Dermis blood vessel endothelial cell (primary cell): ENCODE measurements at regions not wholly inside any gene's neighbourhood (a gene's known extent, or its start where the extent isn't known, plus 50 kb on each side); places are given as distances from the start of the nearest gene placed in this dataset.
A peak's percentile ranks its signal among the peaks of the same experiment; 100 is the strongest.
"Not testable (repeated sequence)": the region's sequence is repeated elsewhere in the genome, so short reads cannot be mapped to it uniquely, and the experiment has no call there.

Experiments
- DNase-seq: peaks from one replicate; pipeline ENCODE4 v3.0.0; 2010

- DNase-seq: no peak
These were observed 90.5 kb upstream of the SIRPG start for GRCh38 chr20:1747953-1748577.

DNA sequence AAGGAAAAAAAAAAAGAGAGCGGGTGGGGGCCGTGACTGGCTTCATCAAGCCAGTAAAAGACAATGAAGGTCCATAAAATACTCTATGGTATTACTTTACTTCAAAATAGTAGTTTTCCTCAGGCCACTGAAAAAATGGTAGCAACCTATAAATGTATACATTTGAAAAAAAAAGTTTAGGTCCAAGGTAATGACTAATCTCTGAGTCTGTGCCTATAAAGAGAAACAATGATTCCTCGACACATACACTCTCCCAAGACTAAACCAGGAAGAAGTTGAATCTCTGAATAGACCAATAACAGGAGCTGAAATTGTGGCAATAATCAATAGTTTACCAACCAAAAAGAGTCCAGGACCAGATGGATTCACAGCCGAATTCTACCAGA is 84.5 kb upstream of the SIRPG start:
- not testable (repeated sequence) for DNase-seq

GRCh38 chr20:1741309-1742048 is 83.9 kb upstream of the SIRPG start:
- no peak for DNase-seq

- no peak for DNase-seq
These were observed 79.6 kb upstream of the SIRPG start for GRCh38 chr20:1737134-1737533.

- DNase-seq: no peak
These were observed 78.0 kb upstream of the SIRPG start for GRCh38 chr20:1735417-1736089.

- peak; percentile 65 for DNase-seq
These were observed 76.8 kb upstream of the SIRPG start for GRCh38 chr20:1734269-1734858.

DNA sequence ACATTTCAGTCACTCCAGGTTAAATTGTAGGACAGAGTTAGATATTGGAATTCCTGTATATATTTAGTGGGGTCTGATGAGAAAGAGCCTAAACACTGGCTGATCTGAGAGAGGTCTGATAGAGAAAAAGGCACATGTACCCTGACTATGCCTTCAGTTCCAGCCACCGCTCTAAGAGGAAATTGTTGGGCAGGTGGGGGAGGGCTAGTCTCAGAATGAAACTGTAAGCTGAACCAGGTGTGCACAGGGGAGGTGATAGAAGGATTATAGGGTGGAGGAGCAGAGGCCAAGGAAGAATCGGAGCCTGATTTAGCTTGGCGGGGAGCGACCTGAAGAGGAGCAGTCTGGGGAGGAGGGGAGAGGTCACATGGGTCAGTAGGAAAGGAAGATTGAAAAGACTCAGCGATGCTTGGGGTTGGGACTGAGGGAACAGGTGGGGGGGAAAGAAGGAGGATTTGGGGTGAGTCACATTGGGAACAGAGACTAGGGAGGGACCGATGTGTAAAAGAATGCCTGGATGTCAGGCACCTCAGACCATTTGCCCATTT is 74.3 kb upstream of the SIRPG start:
- DNase-seq: not testable (repeated sequence)

DNA sequence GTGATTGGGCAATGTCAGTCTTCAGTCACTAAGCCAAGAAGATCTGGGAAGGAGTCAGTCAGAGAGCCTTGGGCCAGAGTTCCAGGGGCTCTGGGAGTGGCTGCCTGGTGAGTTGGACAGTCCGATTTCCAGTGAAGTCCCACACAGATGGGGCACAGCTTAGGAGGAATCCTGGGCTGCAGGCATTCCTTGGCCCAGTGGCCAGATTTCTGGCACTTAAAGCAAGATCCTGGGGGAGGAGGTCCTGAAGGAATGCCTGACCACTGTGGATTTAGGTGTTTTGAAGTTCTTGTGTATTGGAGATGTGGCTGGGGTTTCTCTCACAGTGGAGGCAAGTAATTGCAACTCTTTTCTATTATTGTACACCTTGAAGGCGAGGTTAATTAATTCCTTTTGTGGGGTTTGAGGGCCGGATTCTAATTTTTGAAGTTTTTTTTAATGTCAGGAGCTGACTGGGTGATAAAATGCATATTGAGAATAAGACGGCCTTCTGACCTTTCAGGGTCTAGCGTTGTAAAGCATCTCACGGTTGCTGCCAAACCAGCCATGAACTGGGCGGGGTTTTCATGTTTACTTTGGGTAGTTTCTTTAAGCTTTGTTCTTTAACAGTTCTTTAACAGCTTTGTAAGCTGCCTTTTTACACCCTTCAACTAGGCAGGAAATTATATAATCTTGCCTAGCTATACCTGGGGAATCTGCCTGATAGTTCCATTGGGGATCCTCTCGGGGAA is 73.6 kb upstream of the SIRPG start:
- not testable (repeated sequence) for DNase-seq

GRCh38 chr20:1727303-1727702 is 69.7 kb upstream of the SIRPG start:
- not testable (repeated sequence) for DNase-seq

- no peak for DNase-seq
These were observed 67.3 kb upstream of the SIRPG start for GRCh38 chr20:1724901-1725300.

DNA sequence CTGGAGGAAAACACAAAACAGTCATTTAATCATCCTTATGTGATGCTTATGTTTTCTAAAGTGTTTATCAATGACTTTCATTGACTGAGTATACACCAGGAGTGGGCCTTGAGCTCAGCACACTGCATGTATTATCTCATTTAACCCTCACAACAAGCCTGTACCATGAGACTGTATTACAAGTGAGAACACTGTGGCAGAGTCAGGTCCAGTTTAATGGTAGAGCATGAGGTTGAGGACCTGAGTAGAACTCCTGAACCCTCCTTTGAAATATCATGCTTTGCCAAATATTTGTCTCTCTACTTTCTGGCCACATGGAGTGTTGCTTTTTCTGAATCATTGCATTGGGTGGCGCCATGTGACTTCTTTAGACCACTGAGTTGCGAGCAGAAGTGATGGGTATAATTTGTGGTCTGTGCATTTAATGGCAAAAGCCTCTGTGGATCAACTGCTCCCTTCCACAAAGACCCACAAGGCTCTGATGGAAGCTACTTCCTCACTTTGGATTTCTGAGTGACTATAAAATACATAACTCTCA is 65.0 kb upstream of the SIRPG start:
- DNase-seq: no peak

- DNase-seq: no peak
These were observed 64.3 kb upstream of the SIRPG start for GRCh38 chr20:1721687-1722512.

- no peak for DNase-seq
These were observed 63.4 kb upstream of the SIRPG start for GRCh38 chr20:1720845-1721475.

- no peak for DNase-seq
These were observed 62.6 kb upstream of the SIRPG start for GRCh38 chr20:1720226-1720625.

GRCh38 chr20:1718604-1719384 is 61.2 kb upstream of the SIRPG start:
- peak; percentile 10 for DNase-seq

DNA sequence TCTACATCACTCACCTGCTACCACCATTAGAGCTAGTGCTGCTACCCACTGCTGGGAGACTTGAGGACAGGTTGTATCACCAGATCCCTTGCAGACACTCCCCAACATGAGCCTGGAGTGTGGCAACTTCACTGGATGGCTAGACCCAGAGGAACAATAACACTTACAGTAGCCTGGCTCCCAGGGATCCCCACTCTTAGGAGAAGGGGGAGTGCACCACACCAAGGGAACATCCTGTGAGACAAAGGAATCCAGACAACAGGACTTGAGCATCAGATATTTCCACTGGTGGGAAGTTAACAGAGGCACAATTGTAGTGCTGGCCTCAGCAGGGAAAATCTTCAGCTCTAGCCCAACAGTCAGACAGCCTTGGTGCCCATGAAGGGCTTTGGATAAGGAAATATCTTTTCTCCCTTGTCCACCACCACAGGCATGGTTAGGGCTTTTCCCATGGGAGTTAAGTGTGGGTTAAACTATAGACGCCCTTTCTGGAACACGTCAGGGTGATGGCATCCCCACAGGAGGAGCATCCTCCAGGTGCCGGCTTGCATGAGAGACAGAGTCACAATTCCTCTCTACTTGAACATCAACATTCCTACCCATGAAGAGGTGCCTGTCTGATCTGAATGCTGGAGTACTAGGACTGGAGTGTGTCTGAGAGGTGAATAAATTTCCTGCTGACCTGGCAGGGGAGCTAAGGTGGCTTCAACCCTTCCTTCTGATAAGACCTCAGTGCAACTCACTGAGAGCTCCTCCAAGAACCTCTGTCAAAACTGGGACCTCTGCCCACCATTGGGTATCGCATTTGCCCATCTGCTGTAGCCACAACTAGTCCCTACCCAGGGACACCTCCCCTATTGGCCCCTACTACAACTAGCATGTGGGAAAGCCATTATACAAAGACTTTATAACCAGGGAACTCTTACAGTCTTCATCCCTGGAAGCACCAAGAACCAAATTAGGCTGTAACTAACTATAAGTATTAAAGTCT is 55.4 kb upstream of the SIRPG start:
- DNase-seq: no peak

DNA sequence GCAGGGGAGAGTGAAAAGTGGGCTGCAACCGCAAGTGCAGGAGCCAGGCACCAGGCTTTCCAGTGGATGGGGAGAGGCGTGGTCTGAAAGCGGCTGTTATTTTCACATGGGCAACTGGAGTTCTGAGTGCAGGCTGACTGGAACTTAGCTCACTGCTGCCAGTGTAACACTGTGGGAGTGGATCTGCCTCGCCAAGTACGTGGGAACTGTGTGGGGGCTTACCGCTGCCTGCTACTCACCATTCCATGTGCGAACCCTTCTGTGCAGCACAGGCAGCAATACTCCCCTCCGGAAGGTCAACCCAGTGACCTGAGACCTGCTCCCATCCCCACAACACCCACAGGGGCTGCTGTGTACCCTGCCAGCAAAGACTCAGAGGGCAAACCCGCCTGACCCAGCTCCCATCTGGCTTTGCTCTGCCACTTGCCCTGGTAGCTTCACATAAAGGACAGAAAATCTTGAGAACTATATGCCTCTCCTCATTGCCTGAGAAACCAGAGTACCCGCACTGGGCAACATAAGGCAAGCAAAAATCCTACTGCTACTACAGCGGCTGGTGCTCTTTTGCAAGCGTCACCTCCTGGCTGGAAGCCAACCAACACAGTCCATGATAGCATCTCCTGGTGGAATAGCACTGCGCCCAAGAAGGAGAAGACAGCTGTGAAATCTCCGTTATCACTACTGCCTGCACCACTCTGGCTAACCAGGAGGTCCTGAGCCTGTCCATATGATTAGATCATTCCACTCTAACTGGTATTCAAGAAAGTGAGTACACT is 54.4 kb upstream of the SIRPG start:
- DNase-seq: no peak

- no peak for DNase-seq
These were observed 53.7 kb upstream of the SIRPG start for GRCh38 chr20:1711266-1711665.
